WI38 (cell line): ENCODE measurements at regions not wholly inside any gene's neighbourhood (a gene's known extent, or its start where the extent isn't known, plus 50 kb on each side); places are given as distances from the start of the nearest gene placed in this dataset.

Experiments
- H3K4me3 ChIP-seq: 2 replicates; pipeline ENCODE4 v1.5.1; 2011; ENCODE audit warnings: low read depth, mild to moderate bottlenecking, control low read depth, low read length
- CTCF ChIP-seq: IDR thresholded peaks from 2 replicates; pipeline ENCODE4 v1.5.1; 2012; ENCODE audit warnings: low read depth, mild to moderate bottlenecking, control low read depth, low read length

GRCh38 chr10:61847640-61848039, 53.9 kb upstream of the ARID5B start:
- no peak overlapping the region for H3K4me3 ChIP-seq

GRCh38 chr10:61850376-61850775, 51.1 kb upstream of the ARID5B start:
- no peak for TF ChIP-seq CTCF
- no peak overlapping the region for H3K4me3 ChIP-seq

More at GRCh38 chr10:61847640-61848039, 53.9 kb upstream of the ARID5B start:
- no peak for TF ChIP-seq CTCF
